GM18502 (cell line): ENCODE measurements at regions not wholly inside any gene's neighbourhood (a gene's known extent, or its start where the extent isn't known, plus 50 kb on each side); places are given as distances from the start of the nearest gene placed in this dataset.
A peak's percentile ranks its signal among the peaks of the same experiment; 100 is the strongest.
"Not testable (repeated sequence)": the region's sequence is repeated elsewhere in the genome, so short reads cannot be mapped to it uniquely, and the experiment has no call there.

ENCODE experiments used
- ATAC-seq: cut with Tn5 transposase; IDR thresholded peaks from one replicate; pipeline ENCODE4 v1.9.1; 2021; ENCODE audit warnings: mild to moderate bottlenecking; ENCODE audit not compliant: unreplicated experiment, poor library complexity

DNA sequence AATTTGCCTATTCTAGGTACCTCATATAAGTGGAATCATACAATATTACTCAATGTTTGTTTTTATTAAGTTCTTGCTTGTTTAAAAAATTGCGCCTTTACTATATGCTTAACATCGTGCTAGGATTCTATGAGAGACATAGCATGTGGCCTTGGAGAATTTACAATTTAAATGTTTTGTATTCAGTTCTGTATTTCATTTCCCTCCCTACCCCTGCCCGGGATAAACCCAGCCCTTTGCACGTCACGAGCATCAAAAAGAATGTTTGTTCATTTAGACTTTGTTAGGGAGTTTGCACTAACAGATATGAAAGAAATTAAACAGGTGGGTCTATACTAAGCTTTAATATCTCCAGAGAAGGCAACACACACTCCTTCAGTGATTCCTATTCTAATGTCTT is 75.7 kb downstream of the C18orf54 start:
- no peak for ATAC-seq

DNA sequence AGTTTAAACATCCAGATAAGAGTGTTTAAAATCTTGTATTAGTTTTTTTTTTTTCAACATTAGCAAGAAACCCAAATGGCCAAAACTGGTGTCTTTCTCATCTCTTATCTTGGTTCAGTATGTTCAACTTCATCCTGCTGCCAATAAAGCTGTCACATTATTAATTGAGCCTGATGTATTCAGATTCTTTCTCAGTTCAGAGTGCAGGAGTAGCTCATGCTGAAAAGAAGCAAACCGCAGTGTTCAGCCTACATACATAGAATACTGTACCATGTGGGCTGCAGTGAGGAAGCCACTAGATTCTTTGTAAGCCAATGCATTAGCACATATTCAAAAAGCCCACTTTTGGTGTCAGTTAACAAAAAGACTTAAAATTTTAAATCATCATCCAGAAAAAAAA is 76.2 kb downstream of the C18orf54 start:
- no peak for ATAC-seq

DNA sequence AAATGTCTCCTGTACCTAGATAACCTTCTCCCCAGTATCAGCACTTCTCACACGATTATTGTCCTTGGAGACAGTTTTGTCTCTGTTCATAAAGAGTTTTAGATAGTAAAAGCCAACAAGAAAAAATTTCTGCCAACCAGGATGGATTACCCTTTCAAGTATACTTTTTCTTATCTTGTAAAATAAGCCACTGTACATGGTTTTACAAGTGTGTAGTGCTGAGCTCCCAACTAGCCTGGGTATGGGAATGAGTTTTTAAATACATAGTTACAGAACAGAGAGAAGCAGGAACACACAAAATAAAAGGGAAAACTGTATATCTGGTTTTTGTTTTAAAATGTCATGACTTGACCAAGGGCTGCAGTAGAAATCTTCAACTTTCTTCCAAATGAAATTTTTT is 76.7 kb downstream of the C18orf54 start:
- no peak for ATAC-seq

DNA sequence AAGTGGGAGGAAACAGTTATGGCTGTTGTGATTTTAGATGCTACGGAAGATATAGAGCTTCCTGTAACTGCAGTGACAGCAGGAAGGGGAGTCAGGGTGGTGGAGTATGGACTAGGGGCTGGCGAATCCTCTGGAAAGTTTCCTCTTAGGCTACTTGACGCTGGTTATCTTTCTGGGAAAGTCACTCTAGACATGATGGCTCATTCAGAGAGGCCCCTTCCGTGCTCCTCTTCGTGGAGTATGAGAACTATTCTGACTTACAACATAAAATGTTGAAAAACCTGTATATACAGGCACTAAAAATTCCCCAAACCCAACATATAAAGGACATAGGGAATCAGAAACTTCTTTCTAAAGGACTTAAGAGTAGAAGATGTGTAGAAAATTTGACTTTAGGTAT is 78.8 kb downstream of the C18orf54 start:
- ATAC-seq, result no peak

DNA sequence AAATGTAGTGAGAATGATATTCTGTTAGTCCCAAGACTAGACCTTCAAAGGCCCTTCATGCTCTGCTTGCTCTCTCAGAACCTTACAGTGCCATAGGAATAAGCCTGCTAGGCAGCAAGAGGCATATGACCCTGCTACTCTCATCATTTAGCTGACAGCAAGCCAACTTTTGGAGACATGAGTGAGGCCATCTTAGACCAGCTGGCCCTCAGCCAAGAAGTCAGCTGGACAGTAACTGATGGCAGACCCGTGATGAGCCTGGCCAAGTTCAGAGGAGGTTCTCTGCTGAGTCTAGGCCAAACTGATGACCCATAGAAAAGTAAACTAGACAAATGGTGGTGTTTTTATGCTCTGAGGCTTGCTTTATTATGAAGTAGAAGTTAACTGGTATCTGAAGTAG is 82.6 kb downstream of the C18orf54 start:
- ATAC-seq, result no peak

DNA sequence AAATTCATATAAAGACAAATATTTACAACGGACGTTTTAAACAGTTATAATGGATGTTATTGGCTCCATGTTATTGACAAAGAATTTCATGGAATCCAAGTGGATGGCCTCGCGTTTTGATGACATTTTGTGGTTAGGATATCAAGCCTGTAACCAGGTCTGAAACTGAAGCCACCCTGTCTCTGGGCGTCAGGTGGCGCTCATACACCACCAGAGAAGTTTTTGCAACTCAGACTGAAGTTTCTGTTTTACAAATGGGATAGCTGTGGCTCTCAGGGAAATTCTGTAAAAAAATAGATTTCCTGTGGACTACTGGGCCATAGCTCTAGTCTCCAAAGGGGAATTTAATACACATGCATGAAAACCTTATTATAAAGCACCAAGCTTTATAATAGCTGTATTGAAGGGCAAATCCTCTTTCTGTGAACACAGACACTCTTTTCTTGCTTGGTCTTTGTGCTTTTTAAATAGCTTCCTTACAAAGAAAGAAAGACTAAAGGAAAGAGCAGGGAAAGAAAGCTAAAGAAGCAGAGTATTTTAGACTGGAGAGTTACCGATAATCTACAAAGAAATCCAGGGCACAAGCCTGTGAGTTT is 86.7 kb downstream of the C18orf54 start:
- ATAC-seq, result peak; percentile 80

DNA sequence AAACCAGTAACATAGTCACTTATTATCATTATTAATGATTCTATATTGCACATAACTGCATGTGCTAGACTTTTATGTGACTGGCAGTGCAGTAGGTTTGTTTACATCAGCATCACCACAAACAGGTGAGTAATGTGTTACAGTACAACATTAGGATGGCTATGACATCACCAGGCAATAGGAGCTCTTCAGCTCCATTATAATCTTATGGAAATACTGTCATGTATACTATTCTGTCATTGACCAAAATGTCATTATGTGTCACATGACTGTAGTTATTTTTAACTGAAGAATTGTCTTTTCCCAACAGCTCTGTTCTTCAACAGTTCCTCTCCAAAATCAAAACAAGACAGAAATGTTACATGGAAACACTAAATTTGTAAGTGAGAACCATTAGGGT is 96.3 kb downstream of the C18orf54 start:
- ATAC-seq, result no peak

DNA sequence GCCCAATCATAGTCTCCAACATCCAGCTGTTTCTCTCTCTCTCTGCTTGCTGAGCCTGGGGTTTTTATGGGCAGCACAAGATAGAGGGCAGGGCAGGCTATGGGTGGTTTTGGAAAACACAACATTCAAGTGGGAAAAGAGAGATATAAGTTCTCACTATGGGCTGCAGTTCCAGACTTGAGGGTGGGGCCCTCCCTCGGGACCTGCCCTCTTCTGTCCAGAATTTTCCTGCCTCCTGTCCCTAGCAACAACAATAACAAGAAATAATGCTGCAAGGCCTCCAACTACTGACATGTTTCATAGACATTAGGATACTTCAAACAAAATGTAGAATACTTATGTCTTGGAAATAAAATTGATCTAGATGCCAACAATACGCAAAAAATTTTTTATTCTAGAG is 107.8 kb downstream of the C18orf54 start:
- ATAC-seq, result no peak

DNA sequence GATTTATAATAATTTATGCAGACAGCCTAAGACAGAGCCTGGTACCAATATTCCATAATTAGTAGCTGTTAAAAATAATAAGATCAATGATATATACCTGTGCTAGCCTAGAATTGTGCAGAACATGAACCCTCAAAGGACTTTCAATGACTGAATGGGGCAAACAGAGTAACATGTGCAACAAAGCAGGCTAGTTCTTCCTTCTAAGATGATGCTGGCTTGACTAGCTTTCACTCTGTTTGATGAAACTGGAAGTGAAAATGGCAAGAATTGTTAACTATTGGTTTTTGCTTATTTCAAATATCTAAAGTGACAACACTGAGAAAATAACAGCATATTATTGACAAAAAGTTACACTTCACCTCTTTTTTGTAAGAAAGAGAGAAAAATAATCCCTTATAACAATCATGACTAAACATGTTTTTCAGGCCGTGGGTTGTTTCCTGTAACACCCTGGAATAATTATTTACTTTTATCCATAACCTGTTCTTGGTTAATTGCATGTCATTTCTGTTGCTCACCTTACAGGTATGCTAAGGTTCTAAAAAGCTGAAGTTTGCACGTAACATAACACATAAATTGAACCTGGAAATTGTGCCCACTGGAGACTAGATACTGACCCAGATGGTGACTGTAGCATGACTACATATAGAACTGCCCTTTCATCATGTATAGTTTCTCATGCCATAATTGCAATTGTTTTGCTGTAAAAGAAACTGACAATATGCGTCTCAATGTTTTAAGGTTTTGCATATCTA is 108.7 kb downstream of the C18orf54 start:
- no peak for ATAC-seq

DNA sequence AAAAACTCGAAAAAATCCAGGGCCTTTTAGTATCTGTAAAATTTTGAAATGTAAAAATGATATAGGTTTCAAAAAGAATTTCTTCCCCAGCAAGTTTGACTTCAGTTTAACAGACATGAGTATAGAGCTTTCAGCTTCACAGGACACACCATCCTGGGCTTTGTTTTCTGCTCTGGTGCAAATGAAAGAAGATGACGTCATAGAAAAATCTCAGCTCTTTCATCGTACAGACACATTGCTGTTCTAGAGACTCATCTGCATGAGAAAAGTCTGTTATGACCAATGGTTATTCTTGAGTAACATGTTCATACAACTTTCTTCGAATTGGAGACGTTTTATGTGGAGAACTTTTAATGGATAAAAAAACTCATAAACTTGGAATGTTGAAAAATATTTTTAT is 111.7 kb upstream of the DYNAP start:
- no peak for ATAC-seq

DNA sequence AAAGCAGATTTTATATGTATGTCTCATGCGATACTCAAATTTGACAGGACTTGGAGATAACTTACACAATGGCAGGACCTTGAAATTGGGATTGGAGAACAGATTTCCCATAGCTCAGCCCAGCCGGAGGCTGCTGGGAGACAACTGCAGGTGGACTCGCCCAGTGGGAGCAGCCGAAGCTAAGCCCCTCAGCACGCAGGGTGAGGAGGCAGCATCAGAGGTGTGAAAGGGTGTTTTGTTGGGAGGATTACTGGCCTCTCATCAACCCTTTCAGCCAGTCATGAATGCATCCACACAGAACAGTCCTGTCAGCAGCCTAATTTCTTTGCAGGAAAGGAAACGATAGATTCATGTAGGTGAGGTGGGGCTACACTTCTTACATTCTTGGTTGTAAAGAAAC is 110.4 kb upstream of the DYNAP start:
- no peak for ATAC-seq

DNA sequence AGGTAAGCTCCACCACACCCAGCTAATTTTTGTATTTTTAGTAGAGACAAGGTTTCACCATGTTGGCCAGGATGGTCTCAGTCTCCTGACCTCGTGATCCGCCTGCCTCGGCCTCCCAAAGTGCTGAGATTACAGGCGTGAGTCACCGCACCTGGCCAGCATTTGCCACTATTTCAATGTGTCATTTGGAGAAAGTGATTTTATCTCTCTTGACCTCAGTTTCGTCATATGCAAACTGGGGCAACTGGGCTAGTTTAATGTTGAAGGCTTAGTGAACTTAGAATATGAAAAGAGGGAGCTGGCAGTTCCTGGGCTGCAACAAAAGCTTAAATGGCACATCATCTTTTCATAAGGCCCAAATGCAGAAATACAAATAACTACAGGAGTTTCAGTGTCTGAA is 88.6 kb upstream of the DYNAP start:
- not testable (repeated sequence) for ATAC-seq

DNA sequence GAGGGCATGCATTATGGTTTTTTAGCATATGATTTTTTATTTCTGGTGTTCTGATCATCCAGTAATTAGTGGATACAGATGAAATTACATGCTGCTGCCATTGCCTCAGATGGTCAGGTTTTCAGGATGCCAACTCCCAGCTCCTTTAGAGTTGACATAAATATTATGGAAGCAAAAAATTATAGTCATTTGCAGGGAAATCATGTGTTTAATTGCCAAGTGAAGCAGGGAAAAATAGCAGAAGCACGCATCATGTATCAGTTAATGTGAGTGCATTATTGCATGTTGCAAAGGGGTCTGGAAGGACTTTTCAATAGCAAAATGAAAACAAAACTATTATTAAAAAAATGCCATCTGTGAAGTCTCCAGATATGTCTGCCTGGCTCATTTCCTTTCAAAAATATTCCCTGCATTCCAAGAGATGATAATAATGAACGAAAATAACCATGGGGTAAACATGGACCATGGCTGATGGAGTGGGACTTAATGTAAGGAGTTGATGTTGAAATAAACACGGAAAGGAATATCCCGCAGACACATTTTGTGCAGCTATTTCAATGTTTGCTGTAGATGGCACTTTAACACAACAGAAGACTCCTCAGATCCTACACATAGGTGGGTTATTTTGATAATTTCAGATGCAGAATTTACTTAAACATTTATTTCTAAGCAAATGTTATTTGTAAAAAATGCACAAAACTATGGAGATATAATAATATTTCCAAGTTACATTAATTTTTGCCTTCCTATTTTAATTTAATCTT is 87.7 kb upstream of the DYNAP start:
- no peak for ATAC-seq

DNA sequence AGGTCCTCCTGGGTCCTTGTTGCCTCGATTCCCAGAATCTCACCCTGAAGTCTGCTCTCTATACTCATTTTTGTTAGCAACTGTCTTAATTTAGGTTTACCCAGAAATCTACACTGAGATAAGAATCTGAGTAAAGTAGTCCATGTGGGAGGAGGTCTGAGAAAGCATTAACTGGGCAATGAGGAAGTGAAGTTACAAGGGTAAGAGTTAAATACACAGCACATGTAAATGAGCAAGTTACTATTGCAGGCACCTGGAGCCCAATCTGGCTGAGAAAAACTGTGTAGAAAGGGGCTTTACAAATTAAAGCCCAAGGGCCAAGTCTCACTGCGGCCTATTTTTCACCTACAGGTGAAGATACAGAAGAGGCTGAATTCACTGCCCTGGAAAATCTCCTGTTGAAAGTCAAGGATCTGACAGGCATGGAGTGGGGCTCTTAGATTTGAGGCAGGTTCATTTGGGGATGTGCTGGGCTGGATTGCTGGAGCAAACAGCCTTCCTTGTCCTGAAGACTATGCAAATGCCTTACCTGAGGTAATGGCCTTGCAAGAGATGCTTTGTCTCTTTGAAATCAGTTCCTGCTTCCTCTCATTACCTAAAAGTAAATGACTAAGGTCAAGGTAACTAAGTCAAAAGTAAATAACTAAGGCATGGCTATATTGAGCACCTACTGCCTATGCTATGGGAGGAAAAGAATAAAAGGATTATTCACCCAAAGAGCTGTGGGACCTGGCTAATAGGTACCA is 84.4 kb upstream of the DYNAP start:
- peak; percentile 69 for ATAC-seq

DNA sequence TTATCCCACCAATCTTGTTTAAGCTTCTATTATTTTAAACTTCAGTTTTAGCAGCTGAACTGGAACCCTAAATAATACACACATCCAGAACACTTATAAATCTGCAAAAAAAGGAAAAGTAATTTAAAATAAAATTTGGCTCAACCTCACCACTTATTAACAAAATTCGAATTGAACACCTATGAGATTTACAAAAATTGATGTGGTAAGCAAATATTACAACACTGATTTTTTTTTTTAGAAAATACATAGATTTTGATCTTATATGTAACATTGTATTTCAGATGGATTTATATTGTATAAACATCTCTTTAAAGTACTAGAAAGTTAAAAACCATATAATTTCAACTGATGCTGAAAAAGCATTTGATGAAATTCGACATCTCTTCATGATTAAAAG is 81.3 kb upstream of the DYNAP start:
- ATAC-seq, result no peak

DNA sequence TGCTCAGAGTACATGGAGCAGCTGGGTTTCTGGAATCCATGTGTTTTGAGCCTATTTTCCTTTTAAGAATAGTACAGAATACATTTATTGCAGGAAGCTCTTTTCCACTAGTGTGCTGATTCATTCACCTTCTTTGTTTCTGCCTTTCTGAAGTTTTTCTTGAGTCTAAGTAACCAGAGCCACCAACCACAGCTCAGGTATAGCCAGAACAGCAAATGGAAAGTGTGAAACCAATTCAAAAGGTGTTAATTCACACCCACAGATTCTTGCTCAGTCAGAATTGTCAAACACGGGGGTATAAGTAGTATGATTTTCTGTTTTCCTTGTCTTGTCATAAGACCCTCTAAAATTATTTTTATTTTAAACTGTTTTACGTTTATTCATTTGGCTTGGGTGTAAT is 75.9 kb upstream of the DYNAP start:
- no peak for ATAC-seq

DNA sequence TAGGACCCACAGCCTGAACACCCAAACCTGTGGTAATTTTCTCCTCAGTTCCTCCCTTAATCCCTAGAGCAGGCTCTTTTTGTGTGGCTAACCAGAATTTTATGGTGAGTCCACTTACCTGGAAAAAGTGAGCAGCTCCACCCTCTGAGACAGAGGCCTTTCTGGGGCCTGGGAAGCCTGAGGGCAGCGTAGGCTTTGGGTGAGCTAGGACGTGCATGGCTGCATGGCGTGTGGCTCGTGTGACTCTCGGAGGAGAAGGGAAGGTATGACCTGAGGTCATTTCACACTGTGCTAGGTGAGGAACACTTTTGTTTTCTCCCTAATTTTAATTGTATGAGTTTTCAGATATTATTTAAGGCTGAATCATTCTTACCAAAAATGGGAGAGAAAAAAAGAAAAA is 73.5 kb upstream of the DYNAP start:
- no peak for ATAC-seq

DNA sequence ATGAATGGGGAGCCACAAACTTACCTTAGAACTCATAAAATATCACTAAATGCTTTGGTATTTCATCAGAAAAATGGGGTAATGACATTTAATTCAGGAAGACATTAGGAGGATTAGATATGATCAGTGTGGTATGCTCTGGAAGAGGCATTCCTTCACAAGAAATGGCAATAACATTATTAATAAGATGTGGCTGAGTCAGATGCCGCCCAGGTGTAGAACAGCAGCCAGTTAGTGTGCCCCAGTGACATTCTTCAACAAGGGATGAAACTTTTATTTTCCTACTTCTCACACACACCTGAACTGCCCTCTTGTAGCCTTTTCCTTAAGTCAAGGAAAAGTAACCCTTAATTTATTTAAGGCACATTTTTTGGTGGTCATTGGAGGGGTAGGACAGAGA is 69.2 kb upstream of the DYNAP start:
- no peak for ATAC-seq

DNA sequence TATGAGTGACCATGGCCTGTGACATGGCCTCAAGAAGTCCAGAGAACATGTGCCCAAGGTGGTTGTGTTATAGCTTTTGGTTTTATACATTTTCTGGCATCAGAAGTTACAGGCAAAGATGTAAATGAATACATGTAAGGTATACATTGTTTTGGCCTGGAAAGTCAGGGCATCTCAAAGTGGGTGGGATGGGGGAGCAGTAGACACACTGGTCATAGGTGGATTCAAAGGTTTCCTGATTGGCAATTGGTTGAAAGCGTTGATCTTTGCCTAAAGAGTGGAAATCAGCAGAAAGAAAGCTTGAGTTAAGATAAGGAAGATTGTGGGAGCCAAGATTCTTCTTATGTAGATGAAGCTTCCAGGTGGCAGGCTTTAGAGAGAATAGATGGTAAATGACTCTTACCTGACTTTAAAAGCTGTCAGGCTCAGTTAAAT is 62.1 kb upstream of the DYNAP start:
- ATAC-seq, result no peak

DNA sequence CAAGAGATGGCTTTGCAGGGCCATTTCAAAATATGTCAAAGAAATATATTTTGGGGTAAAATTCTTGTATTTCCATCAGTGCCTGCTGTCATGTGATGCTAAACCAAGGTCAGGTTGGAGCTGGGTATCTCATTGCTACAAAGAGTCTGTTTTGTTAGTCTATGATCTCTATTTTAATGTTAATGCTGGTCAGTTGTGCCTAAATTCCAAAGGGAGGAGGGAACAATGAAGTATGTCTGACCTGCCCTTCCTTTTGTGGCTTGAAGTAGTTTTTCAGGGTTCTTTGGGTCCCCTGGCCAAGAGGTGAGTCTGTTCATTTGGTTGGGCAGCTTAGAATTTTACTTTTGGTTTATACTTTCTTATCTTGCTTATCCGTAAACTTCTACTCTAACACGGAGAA is 61.6 kb upstream of the DYNAP start:
- ATAC-seq, result no peak

DNA sequence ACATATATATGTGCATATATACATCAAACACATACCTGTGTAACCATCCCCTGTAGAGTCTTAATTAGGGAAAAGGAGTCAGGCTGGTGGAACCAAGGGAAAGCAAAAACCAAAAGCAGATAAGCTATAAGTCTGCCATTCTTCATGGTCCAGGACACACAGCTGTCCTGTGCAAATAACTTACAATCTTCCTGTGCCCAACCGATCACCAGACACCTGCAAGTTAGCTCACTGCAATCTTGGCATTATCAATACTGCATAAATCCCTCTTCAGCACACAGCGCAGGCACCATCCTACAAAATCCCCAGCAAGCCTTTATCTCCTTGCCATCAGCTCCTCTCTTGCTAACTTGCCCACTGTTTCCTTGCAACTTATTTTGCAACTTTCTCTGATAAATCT is 60.8 kb upstream of the DYNAP start:
- ATAC-seq, result no peak
